NT2/D1 (cell line): ENCODE measurements at regions not wholly inside any gene's neighbourhood (a gene's known extent, or its start where the extent isn't known, plus 50 kb on each side); places are given as distances from the start of the nearest gene placed in this dataset.

ENCODE experiments used
- DNase-seq: peaks from one replicate; pipeline ENCODE4 v3.0.0-alpha.2; 2011; ENCODE audit warnings: low read depth, low spot score
- H3K27me3 ChIP-seq: 2 replicates; pipeline ENCODE4 v1.6.0; 2011; ENCODE audit warnings: mild to moderate bottlenecking; ENCODE audit not compliant: insufficient read length, insufficient read depth
- H3K36me3 ChIP-seq: 2 replicates; pipeline ENCODE4 v1.6.1; 2011; ENCODE audit warnings: mild to moderate bottlenecking, low read length, mixed read lengths; ENCODE audit not compliant: insufficient read depth, insufficient read length
- H3K4me1 ChIP-seq: 2 replicates; pipeline ENCODE4 v1.5.1; 2011; ENCODE audit not compliant: insufficient read depth, insufficient read length
- H3K4me3 ChIP-seq: 2 replicates; pipeline ENCODE4 v1.5.1; 2011; ENCODE audit warnings: low read depth; ENCODE audit not compliant: insufficient read length
- H3K9ac ChIP-seq: 2 replicates; pipeline ENCODE4 v1.6.0; 2011; ENCODE audit warnings: low read depth; ENCODE audit not compliant: insufficient read length
- H3K9me3 ChIP-seq: 2 replicates; pipeline ENCODE4 v1.5.1; 2011; ENCODE audit warnings: mild to moderate bottlenecking, low read length; ENCODE audit not compliant: insufficient read depth
- SUZ12 ChIP-seq: IDR thresholded peaks from 2 replicates; pipeline ENCODE4 v1.6.1; 2011; ENCODE audit not compliant: insufficient read length, insufficient read depth; ENCODE audit errors: extremely low read depth
- YY1 ChIP-seq: IDR thresholded peaks from 2 replicates; pipeline ENCODE4 v1.6.1; 2011; ENCODE audit not compliant: insufficient read length, insufficient read depth
- ZNF274 ChIP-seq: IDR thresholded peaks from 2 replicates; pipeline ENCODE4 v1.6.1; 2011; ENCODE audit warnings: mild to moderate bottlenecking, low read depth, low read length

- TF ChIP-seq YY1 = no peak
- no peak for TF ChIP-seq ZNF274
- TF ChIP-seq SUZ12 = no peak
- DNase-seq = no peak
- Histone ChIP-seq H3K4me1 (no peaks in the 10 kb centered on the region), H3K9me3 (no peaks in the 10 kb centered on the region), H3K9ac (no peak overlapping the region), H3K36me3 (no peaks in the 10 kb centered on the region), H3K4me3 (no peak overlapping the region), H3K27me3 (no peaks in the 10 kb centered on the region)
These were observed 74.6 kb downstream of the FEM1C start for GRCh38 chr5:115469904-115470516.

GRCh38 chr5:115467628-115468027 is 76.9 kb downstream of the FEM1C start:
- Histone ChIP-seq H3K4me1 (no peaks in the 10 kb centered on the region), H3K27me3 (no peaks in the 10 kb centered on the region), H3K4me3 (no peak overlapping the region), H3K9ac (no peak overlapping the region), H3K36me3 (no peaks in the 10 kb centered on the region), H3K9me3 (no peaks in the 10 kb centered on the region)
- DNase-seq = no peak
- no peak for TF ChIP-seq SUZ12
- TF ChIP-seq ZNF274 = no peak
- TF ChIP-seq YY1 = no peak

- Histone ChIP-seq H3K9ac (no peak overlapping the region), H3K4me1 (no peaks in the 10 kb centered on the region), H3K4me3 (no peak overlapping the region), H3K27me3 (no peaks in the 10 kb centered on the region), H3K36me3 (no peaks in the 10 kb centered on the region), H3K9me3 (no peaks in the 10 kb centered on the region)
- no peak for TF ChIP-seq ZNF274
- no peak for TF ChIP-seq SUZ12
- no peak for TF ChIP-seq YY1
- DNase-seq = no peak
These were observed 79.1 kb downstream of the FEM1C start for GRCh38 chr5:115465431-115465830.

DNA sequence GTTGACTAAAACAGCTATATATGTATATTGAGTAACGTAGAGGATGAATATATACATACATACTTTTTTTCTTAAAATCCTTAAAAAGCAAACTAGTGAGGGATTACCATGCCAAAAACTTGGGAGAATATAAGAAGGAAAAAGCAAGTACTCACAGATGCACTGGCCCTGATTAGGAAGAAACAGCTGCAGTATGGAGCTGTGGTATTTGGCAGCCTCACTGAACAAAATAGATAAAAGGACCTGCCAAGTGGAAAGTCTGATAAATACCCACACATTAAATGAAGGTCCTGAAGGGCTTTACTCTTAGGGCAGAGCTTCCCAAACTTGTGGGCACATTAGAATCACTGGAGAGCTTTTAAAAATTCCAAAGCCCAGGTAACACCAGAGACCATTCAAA is 80.6 kb downstream of the FEM1C start:
- TF ChIP-seq YY1 = no peak
- no peak for TF ChIP-seq ZNF274
- no peaks in the 10 kb centered on the region for H3K4me1 ChIP-seq
- no peak overlapping the region for H3K4me3 ChIP-seq

DNA sequence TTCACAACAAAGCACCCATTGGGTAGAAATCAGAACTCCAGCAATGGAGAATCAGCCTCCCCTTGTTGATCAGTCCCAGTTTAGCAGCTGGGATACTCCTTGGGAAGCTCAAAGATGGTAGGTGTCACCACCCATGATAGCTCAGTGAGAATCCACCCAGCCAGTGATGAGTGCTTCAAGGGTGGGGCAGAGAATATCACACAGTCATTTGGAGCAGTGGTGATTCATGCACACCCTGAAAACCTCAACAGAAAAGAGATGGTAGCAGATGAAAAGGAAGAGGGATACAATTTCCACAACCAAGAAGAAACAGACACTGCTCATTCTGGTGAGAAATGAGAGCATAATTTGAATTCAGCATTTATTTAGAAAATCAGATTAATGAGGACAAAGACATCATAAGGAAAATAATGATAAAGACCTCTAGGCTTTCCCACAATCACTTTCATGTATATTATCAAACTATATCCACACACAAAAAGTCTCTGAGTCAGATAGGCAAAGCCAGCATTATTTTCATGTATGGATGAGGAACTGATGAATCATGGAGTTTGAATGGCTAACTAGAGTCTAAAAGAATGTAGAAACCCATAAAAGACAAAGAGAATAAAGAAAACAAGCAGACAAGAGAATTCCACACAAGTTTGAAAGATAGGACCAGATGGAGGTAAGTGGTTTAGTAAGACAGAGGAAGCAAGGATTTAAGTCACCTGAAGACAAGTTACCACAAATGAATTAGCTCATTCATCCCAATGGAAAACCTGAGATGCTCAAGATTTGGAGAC is 82.9 kb downstream of the FEM1C start:
- TF ChIP-seq ZNF274 = no peak
- TF ChIP-seq YY1 = no peak
- TF ChIP-seq SUZ12 = no peak
- Histone ChIP-seq H3K4me1 (no peaks in the 10 kb centered on the region), H3K9ac (no peak overlapping the region), H3K27me3 (no peaks in the 10 kb centered on the region), H3K9me3 (no peaks in the 10 kb centered on the region), H3K4me3 (no peak overlapping the region), H3K36me3 (no peaks in the 10 kb centered on the region)
- no peak for DNase-seq

More for the DNA sequence above, 80.6 kb downstream of the FEM1C start:
- Histone ChIP-seq H3K9me3 (no peaks in the 10 kb centered on the region), H3K9ac (no peak overlapping the region), H3K27me3 (no peaks in the 10 kb centered on the region), H3K36me3 (no peaks in the 10 kb centered on the region)
- DNase-seq = no peak

DNA sequence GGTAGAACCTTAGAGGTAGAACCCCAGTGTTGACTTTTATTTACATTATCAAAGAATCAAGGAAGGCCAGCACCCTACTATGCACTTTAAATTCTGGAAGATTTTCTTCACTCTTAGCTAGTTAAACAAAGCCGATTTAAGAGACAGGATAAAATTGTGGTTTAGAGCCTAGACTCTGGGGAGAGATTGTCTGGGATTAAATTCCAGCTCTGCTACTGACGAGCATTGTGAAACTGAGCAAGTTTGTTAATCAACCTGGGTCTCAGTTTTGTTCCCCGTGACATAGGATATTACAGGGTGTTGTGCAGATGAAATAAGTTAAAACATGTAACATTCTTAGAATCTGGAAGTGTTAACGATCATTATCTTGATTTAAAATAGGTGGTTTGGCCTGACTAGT is 83.5 kb downstream of the FEM1C start:
- TF ChIP-seq YY1 (no peak), SUZ12 (no peak), ZNF274 (no peak)
- no peak for DNase-seq
- H3K9me3 ChIP-seq = no peaks in the 10 kb centered on the region
- H3K27me3 ChIP-seq = no peaks in the 10 kb centered on the region
- H3K36me3 ChIP-seq = no peaks in the 10 kb centered on the region
- no peak overlapping the region for H3K9ac ChIP-seq
- no peaks in the 10 kb centered on the region for H3K4me1 ChIP-seq
- H3K4me3 ChIP-seq = no peak overlapping the region

GRCh38 chr5:115460472-115460871 is 84.1 kb downstream of the FEM1C start:
- H3K4me1 ChIP-seq = no peaks in the 10 kb centered on the region
- H3K4me3 ChIP-seq = no peak overlapping the region
- no peaks in the 10 kb centered on the region for H3K36me3 ChIP-seq
- no peaks in the 10 kb centered on the region for H3K27me3 ChIP-seq
- no peak for DNase-seq
- TF ChIP-seq YY1 (no peak), SUZ12 (no peak)
- H3K9me3 ChIP-seq = no peaks in the 10 kb centered on the region
- H3K9ac ChIP-seq = no peak overlapping the region
